ENCODE measurements at regions not wholly inside any gene's neighbourhood (a gene's known extent, or its start where the extent isn't known, plus 50 kb on each side); places are given as distances from the start of the nearest gene placed in this dataset.

- TF ChIP-seq SP1 (IDR thresholded peaks at IDR 0.05) (no peak), FOXM1 (IDR thresholded peaks at IDR 0.05; ENCODE audit: borderline replicate concordance) (no peak), FOXK2 (IDR thresholded peaks at IDR 0.05) (no peak), ELF4 (IDR thresholded peaks at IDR 0.05) (no peak), FOXA1 (IDR thresholded peaks at IDR 0.05) (no peak), TARDBP (IDR thresholded peaks at IDR 0.05) (no peak), ZNF384 (IDR thresholded peaks at IDR 0.05) (no peak), HDGF (IDR thresholded peaks at IDR 0.05; ENCODE audit: borderline replicate concordance) (no peak), BHLHE40 (IDR thresholded peaks at IDR 0.05; ENCODE audit: borderline replicate concordance) (no peak)
Observed at GRCh38 chr2:137769406-137769805, 194.9 kb upstream of the HNMT start.
